ENCODE measurements at regions not wholly inside any gene's neighbourhood (a gene's known extent, or its start where the extent isn't known, plus 50 kb on each side); places are given as distances from the start of the nearest gene placed in this dataset.

- no peak for TF ChIP-seq PHF20 (IDR thresholded peaks at IDR 0.05; ENCODE audit: partially characterized antibody)
- no peak for TF ChIP-seq PREB (CRISPR knock-in tag; IDR thresholded peaks at IDR 0.05)
- TF ChIP-seq ARHGAP35 (IDR thresholded peaks at IDR 0.05; ENCODE audit: partially characterized antibody): no peak
- no peak for TF ChIP-seq POLR2AphosphoS5 (IDR thresholded peaks at IDR 0.05; ENCODE audit: control insufficient read depth, insufficient read depth, low read depth, low read length)
- TF ChIP-seq ZHX1 (conservative IDR thresholded peaks at IDR 0.05; ENCODE audit: low read length): no peak
- TF ChIP-seq ZNF174 (CRISPR knock-in tag; IDR thresholded peaks at IDR 0.05): no peak
- TF ChIP-seq EZH2 (IDR thresholded peaks at IDR 0.05; ENCODE audit: borderline replicate concordance, low read depth, low read length): no peak
- no peak for TF ChIP-seq MTA2 (IDR thresholded peaks at IDR 0.05; ENCODE audit: low read depth)
- no peak for TF ChIP-seq ZNF239 (CRISPR knock-in tag; IDR thresholded peaks at IDR 0.05)
- no peak for TF ChIP-seq USF2 (CRISPR knock-in tag; IDR thresholded peaks at IDR 0.05)
- TF ChIP-seq ZBTB26 (CRISPR knock-in tag; IDR thresholded peaks at IDR 0.05): no peak
- TF ChIP-seq LEF1 (IDR thresholded peaks at IDR 0.05): no peak
Measured at GRCh38 chr7:123289200-123289599, 89.4 kb upstream of the SLC13A1 start.
